Spleen (tissue), 7 donors: ENCODE measurements at regions not wholly inside any gene's neighbourhood (a gene's known extent, or its start where the extent isn't known, plus 50 kb on each side); places are given as distances from the start of the nearest gene placed in this dataset.

Source experiments
- POLR2AphosphoS5 ChIP-seq, 3 donors: sonication (generic); formaldehyde crosslinking; IDR thresholded peaks; one replicate each; pipeline ENCODE4 v1.5.1; 2017; ENCODE audit warnings: antibody characterized with exemption in 3 of 3
- TF ChIP-seq, protein P1 (sequence below), 11 experiments: fragments of 200-600 bp in 7 of 11; fragments of 450-650 bp in 4 of 11; sonication (generic) in 4 of 11; IDR thresholded peaks in 8 of 11; conservative IDR thresholded peaks in 3 of 11; 1 replicate in 7 of 11; 2 replicates in 4 of 11; pipeline versions ENCODE4 v1.4.0 to v1.8.0; 2016 to 2021; ENCODE audit warnings: antibody characterized with exemption in 11 of 11, inconsistent platforms in 4 of 11, mild to moderate bottlenecking in 1 of 11
- donor health status: DM: no; HTN: no; CAD: no; lungs with moderate emphysema.
- donor health status: DM: no; HTN: no; CAD: no.
- donor health status: DM: no; HTN: no; CAD: no.

DNA sequence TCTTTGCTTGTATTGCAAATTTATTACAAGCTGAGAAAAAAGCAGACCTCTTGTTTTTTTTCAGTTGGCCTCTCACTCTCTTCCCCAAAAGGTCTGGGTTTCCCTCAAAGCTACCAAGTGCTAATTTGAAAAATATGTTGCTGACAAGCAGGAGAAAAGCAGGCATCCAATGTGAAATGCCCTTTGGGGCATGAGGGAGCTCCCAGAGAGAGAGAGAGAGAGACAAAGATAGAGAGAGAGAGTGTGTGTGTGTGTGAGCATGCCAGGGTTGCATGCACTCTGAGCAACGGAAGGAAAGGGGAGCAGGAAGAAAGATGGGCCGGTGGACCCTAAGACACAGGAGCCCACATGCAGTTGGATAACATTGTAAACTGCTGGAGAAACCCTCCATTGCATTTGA lies 358.4 kb downstream of the TMEM38B start:
- TF ChIP-seq, protein P1, sequence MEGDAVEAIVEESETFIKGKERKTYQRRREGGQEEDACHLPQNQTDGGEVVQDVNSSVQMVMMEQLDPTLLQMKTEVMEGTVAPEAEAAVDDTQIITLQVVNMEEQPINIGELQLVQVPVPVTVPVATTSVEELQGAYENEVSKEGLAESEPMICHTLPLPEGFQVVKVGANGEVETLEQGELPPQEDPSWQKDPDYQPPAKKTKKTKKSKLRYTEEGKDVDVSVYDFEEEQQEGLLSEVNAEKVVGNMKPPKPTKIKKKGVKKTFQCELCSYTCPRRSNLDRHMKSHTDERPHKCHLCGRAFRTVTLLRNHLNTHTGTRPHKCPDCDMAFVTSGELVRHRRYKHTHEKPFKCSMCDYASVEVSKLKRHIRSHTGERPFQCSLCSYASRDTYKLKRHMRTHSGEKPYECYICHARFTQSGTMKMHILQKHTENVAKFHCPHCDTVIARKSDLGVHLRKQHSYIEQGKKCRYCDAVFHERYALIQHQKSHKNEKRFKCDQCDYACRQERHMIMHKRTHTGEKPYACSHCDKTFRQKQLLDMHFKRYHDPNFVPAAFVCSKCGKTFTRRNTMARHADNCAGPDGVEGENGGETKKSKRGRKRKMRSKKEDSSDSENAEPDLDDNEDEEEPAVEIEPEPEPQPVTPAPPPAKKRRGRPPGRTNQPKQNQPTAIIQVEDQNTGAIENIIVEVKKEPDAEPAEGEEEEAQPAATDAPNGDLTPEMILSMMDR (IDR thresholded peaks at IDR 0.05 in 8 of 11, conservative IDR thresholded peaks at IDR 0.05 in 3 of 11) = no peak
- TF ChIP-seq POLR2AphosphoS5 (IDR thresholded peaks at IDR 0.05) = no peak
